Left lung (tissue), 4 donors: ENCODE measurements at regions not wholly inside any gene's neighbourhood (a gene's known extent, or its start where the extent isn't known, plus 50 kb on each side); places are given as distances from the start of the nearest gene placed in this dataset.

Source experiments
- ATAC-seq: fragments of 200-7000 bp; cut with Tn5 transposase; one replicate; pipeline ENCODE4 v1.9.1; 2020; ENCODE audit warnings: moderate library complexity
- DNase-seq, 4 donors: peaks; one replicate each; pipeline ENCODE4 v3.0.0-alpha.2; 2013 to 2020
- H3K27ac ChIP-seq, 2 donors: fragments of 200-600 bp; sonication (generic) in 1 of 2; one replicate each; pipeline versions ENCODE4 v1.5.0 to v1.8.0; 2020 to 2021
- H3K27me3 ChIP-seq, 2 donors: fragments of 200-600 bp; sonication (generic) in 1 of 2; one replicate each; pipeline versions ENCODE4 v1.5.0 to v1.8.0; 2020 to 2021
- H3K36me3 ChIP-seq, 2 donors: fragments of 200-600 bp; sonication (generic) in 1 of 2; one replicate each; pipeline versions ENCODE4 v1.5.0 to v1.8.0; 2020 to 2021
- H3K4me1 ChIP-seq, 2 donors: fragments of 200-600 bp; one replicate each; pipeline ENCODE4 v1.8.0; 2021
- H3K4me3 ChIP-seq, 2 donors: fragments of 200-600 bp; sonication (generic) in 1 of 2; one replicate each; pipeline versions ENCODE4 v1.5.0 to v1.8.0; 2020 to 2021; ENCODE audit warnings: mild to moderate bottlenecking in 1 of 2
- H3K9me3 ChIP-seq, 2 donors: fragments of 200-600 bp; sonication (generic) in 1 of 2; one replicate each; pipeline versions ENCODE4 v1.5.0 to v1.8.0; 2020 to 2021
- intact Hi-C, 2 donors: fragments of 100-400 bp; cut with DNase I; formaldehyde crosslinking; loops; one replicate each; pipeline versions ENCODE4 v1.11.2 to v1.14.2; 2022
- TF ChIP-seq, protein P1 (sequence below), 2 donors: fragments of 200-600 bp; sonication (generic) in 1 of 2; IDR thresholded peaks; one replicate each; pipeline versions ENCODE4 v1.5.0 to v1.8.0; 2021; ENCODE audit warnings: antibody characterized with exemption in 2 of 2
- donor health status: DM: no; HTN: yes; CAD: no.
- donor health status: DM: no; HTN: no; CAD: no.

GRCh38 chr2:216563646-216564045, 65.0 kb downstream of the RPL37A start:
- Histone ChIP-seq H3K27ac (no peak overlapping the region), H3K4me3 (no peak overlapping the region), H3K4me1 (no peaks in the 10 kb centered on the region), H3K27me3 (no peaks in the 10 kb centered on the region), H3K9me3 (no peaks in the 10 kb centered on the region), H3K36me3 (no peaks in the 10 kb centered on the region)
- no peak for DNase-seq
- intact Hi-C loops: no loop called here
- no peak for ATAC-seq
- TF ChIP-seq, protein P1, sequence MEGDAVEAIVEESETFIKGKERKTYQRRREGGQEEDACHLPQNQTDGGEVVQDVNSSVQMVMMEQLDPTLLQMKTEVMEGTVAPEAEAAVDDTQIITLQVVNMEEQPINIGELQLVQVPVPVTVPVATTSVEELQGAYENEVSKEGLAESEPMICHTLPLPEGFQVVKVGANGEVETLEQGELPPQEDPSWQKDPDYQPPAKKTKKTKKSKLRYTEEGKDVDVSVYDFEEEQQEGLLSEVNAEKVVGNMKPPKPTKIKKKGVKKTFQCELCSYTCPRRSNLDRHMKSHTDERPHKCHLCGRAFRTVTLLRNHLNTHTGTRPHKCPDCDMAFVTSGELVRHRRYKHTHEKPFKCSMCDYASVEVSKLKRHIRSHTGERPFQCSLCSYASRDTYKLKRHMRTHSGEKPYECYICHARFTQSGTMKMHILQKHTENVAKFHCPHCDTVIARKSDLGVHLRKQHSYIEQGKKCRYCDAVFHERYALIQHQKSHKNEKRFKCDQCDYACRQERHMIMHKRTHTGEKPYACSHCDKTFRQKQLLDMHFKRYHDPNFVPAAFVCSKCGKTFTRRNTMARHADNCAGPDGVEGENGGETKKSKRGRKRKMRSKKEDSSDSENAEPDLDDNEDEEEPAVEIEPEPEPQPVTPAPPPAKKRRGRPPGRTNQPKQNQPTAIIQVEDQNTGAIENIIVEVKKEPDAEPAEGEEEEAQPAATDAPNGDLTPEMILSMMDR (IDR thresholded peaks at IDR 0.05): no peak

DNA sequence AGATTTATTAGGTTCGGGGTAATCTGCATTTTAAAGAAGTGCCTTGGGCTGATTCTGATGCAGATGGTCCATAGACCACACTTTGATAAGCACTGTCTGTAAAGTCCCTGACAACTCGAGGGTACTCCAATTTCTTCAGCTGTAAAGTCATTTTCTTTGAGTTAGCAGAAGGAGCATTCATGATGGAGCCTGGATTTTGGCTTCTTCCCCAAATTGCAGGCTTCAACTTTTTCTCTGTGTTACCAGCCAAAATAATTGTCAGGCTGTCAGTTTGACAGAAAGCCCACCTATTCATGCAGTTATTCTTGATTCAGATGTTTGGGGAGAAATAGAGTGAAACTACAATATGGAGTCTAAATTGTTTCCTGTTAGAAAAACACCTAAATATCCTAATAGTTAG, 66.0 kb downstream of the RPL37A start:
- Histone ChIP-seq H3K4me3 (no peak overlapping the region), H3K27ac (no peak overlapping the region), H3K4me1 (no peaks in the 10 kb centered on the region), H3K27me3 (no peaks in the 10 kb centered on the region), H3K9me3 (no peaks in the 10 kb centered on the region), H3K36me3 (no peaks in the 10 kb centered on the region)
- intact Hi-C loops: no loop called here
- TF ChIP-seq, protein P1 (IDR thresholded peaks at IDR 0.05): no peak
- no peak for DNase-seq
- no peak for ATAC-seq

DNA sequence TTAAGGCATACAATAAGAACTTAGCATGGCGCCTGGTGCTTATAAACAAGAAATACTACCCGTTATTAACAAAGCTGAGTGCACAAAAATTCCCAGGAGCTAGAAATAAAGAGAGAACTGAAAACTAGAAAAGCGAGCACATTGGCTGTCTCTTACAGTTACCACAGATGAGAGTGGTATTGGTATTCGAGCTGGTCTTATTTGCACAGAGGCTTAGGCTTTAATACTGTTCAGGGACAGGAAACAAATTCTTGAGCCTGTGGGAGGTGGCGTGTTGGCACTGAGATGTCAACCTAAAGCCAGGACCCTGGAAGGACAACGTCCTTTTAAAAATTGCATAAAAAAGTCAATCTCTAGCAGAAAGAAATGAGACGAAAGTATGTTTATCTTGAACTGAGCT, 67.3 kb upstream of the IGFBP2 start:
- TF ChIP-seq, protein P1 (IDR thresholded peaks at IDR 0.05): no peak
- Histone ChIP-seq H3K9me3 (peaks cover 0 to 2% of the 10 kb centered on the region in 2 donors), H3K36me3 (no peaks in the 10 kb centered on the region), H3K4me3 (no peak overlapping the region), H3K4me1 (no peaks in the 10 kb centered on the region), H3K27ac (no peak overlapping the region), H3K27me3 (no peaks in the 10 kb centered on the region)
- DNase-seq: no peak
- intact Hi-C loops: no loop called here
- no peak for ATAC-seq

DNA sequence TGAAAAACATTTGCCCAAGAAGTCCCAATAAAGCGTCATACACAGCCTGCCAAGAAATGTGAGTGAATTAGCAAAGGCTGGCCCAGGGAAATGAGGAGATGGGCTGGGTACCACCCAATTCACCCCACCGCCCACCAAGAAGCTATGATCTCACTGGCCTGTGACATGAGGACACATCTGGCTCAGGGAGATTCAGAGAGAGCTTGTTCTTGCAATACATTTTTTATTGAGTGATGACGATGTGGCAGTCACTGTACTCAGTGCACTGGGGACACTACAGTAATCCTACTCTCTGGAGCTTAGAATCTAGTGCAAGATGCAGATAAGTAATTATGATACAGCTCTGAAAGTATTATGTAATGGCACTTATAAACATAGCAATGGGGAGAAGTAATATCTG, 64.6 kb upstream of the IGFBP2 start:
- no peak overlapping the region for H3K27ac ChIP-seq
- H3K36me3 ChIP-seq: no peaks in the 10 kb centered on the region
- H3K9me3 ChIP-seq: peaks cover 0 to 8% of the 10 kb centered on the region in 2 donors
- no peaks in the 10 kb centered on the region for H3K27me3 ChIP-seq
- intact Hi-C loops: no loop called here
- TF ChIP-seq, protein P1 (IDR thresholded peaks at IDR 0.05): no peak
- ATAC-seq (no peak), DNase-seq (no peak)
- no peak overlapping the region for H3K4me3 ChIP-seq
- H3K4me1 ChIP-seq: no peaks in the 10 kb centered on the region

DNA sequence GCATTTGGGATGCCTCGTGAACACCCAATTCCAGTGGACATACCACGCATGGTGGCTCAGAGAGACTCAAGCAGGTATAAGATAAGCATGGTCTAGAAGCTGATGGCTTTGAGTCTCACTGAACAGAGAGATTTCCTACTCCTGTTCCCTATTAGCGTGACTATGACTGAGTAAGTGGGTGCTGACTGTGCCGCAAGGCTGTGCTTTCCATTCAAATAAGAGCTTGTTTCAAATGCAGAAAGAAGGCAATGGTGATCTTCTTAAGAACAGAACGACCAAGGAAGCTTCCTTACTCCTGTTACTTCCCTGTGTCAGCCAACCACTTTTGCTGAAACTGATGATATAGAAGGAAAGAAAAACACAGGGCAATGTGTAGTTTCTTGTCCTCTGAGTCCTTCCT, 63.5 kb upstream of the IGFBP2 start:
- DNase-seq (no peak), ATAC-seq (no peak)
- H3K4me1 ChIP-seq: no peaks in the 10 kb centered on the region
- no peak overlapping the region for H3K27ac ChIP-seq
- peaks cover 0 to 8% of the 10 kb centered on the region in 2 donors for H3K9me3 ChIP-seq
- H3K27me3 ChIP-seq: no peaks in the 10 kb centered on the region
- H3K4me3 ChIP-seq: no peak overlapping the region
- TF ChIP-seq, protein P1 (IDR thresholded peaks at IDR 0.05): no peak
- intact Hi-C loops: no loop called here
- H3K36me3 ChIP-seq: no peaks in the 10 kb centered on the region
